K562 (cell line): ENCODE measurements at regions not wholly inside any gene's neighbourhood (a gene's known extent, or its start where the extent isn't known, plus 50 kb on each side); places are given as distances from the start of the nearest gene placed in this dataset.

ENCODE experiments used
- ATAC-seq: fragments of 200-7000 bp; cut with Tn5 transposase; 3 replicates; pipeline ENCODE4 v1.9.1; 2020; ENCODE audit warnings: moderate library complexity
- BruUV-seq: library from RNA; stranded (reverse); fragments of 400-500 nt; replicated peaks from 2 replicates; lab custom pipeline; 2021; lab: Mats Ljungman, UMichigan
- CTCF ChIA-PET: fragments of 300-600 bp; formaldehyde crosslinking; extraction: SDS; loops from one replicate; lab custom pipeline; 2021; ENCODE audit warnings: low intra/inter-chr PET ratio; lab: Yijun Ruan, JAX
- POLR2A ChIA-PET: fragments of 300-600, 350-650 bp; sonication (Branson Sonifier 250); formaldehyde crosslinking; extraction: SDS; loops from one replicate; lab custom pipeline; 2021; ENCODE audit warnings: antibody characterized with exemption, inconsistent platforms; lab: Yijun Ruan, JAX
- DNase-seq, 4 experiments: peaks; one replicate each; pipeline versions ENCODE4 v3.0.0 to v3.0.0-alpha.2; 2011 to 2018; ENCODE audit warnings: low spot score in 3 of 4, mixed read lengths in 3 of 4; ENCODE audit errors: extremely low read depth in 1 of 4
- FAIRE-seq: peaks from 2 replicates; lab custom pipeline; 2011; peaks lifted over from hg19 to GRCh38; lab: Jason Lieb, UNC
- H2AFZ ChIP-seq: 2 replicates; pipeline ENCODE4 v1.6.0; 2011; ENCODE audit warnings: low read depth, low read length, control low read depth, inconsistent platforms
- H3K27ac ChIP-seq: fragments of 200-600 bp; 3 replicates; pipeline ENCODE4 v1.8.0; 2011; ENCODE audit warnings: low read depth, mild to moderate bottlenecking, control low read depth, inconsistent platforms, low read length, moderate library complexity, mixed read lengths; ENCODE audit errors: extremely low read depth
- H3K27me3 ChIP-seq, 2 experiments: fragments of 300-600 bp in 1 of 2; 2 replicates in 1 of 2; 3 replicates in 1 of 2; pipeline versions ENCODE4 v1.6.0 to v1.8.0; 2011; ENCODE audit warnings: inconsistent platforms in 2 of 2, low read length in 2 of 2, mild to moderate bottlenecking in 1 of 2, mixed read lengths in 1 of 2, moderate library complexity in 1 of 2; ENCODE audit not compliant: control insufficient read depth in 2 of 2, insufficient read depth in 2 of 2
- H3K36me3 ChIP-seq: fragments of 300-600 bp; 3 replicates; pipeline ENCODE4 v1.8.0; 2011; ENCODE audit warnings: mild to moderate bottlenecking, low read length, inconsistent platforms; ENCODE audit not compliant: control insufficient read depth, insufficient read depth
- H3K4me1 ChIP-seq, 2 experiments: fragments of 200-600 bp in 1 of 2; replicated peaks in 1 of 2; 2 replicates in 1 of 2; 3 replicates in 1 of 2; pipeline versions ENCODE4 v1.5.1 to v1.8.0; 2011; ENCODE audit warnings: inconsistent platforms in 2 of 2, low read length in 2 of 2, mild to moderate bottlenecking in 1 of 2, mixed read lengths in 1 of 2, moderate library complexity in 1 of 2; ENCODE audit not compliant: control insufficient read depth in 2 of 2, insufficient read depth in 2 of 2
- H3K4me2 ChIP-seq: 2 replicates; pipeline ENCODE4 v1.6.1; 2011; ENCODE audit warnings: low read length, control low read depth, inconsistent platforms, mixed read lengths; ENCODE audit not compliant: insufficient read depth
- H3K4me3 ChIP-seq: fragments of 200-600 bp; sonication (generic), shearing (Covaris generic); 2 replicates; pipeline ENCODE4 v1.5.1; 2016; ENCODE audit warnings: control low read depth, inconsistent platforms
- H3K79me2 ChIP-seq: fragments of 200-600 bp; 3 replicates; pipeline ENCODE4 v1.8.0; 2011; ENCODE audit warnings: low read length, inconsistent platforms; ENCODE audit not compliant: control insufficient read depth, insufficient read depth
- H3K9ac ChIP-seq, 2 experiments: 2 replicates each; pipeline versions ENCODE4 v1.6.0 to v1.6.1; 2011; ENCODE audit warnings: low read depth in 2 of 2, low read length in 2 of 2, control low read depth in 1 of 2, inconsistent platforms in 1 of 2, mild to moderate bottlenecking in 1 of 2, mixed read lengths in 1 of 2; ENCODE audit not compliant: insufficient read depth in 1 of 2
- H3K9me1 ChIP-seq: one replicate; pipeline ENCODE4 v1.6.0; 2011; ENCODE audit warnings: inconsistent platforms, mild to moderate bottlenecking, low read length, moderate library complexity; ENCODE audit not compliant: control insufficient read depth, insufficient read depth
- H3K9me3 ChIP-seq: replicated peaks from 2 replicates; pipeline ENCODE4 v1.5.1; 2011; ENCODE audit warnings: low read depth, low read length, inconsistent platforms; ENCODE audit not compliant: control insufficient read depth, insufficient read depth
- H4K20me1 ChIP-seq: replicated peaks from 2 replicates; pipeline ENCODE4 v1.6.1; 2011; ENCODE audit warnings: low read length, inconsistent platforms, mixed read lengths; ENCODE audit not compliant: control insufficient read depth, insufficient read depth
- ARID1B ChIP-seq: fragments of 450-650 bp; IDR thresholded peaks from 2 replicates; pipeline ENCODE4 v1.6.1; 2016; ENCODE audit warnings: antibody characterized with exemption, mild to moderate bottlenecking, inconsistent platforms
- CEBPG ChIP-seq, 3 experiments: fragments of 200-800 bp in 1 of 3; sonication (Bioruptor generic) in 1 of 3; sonication (generic) in 1 of 3; formaldehyde crosslinking in 1 of 3; IDR thresholded peaks in 2 of 3; conservative IDR thresholded peaks in 1 of 3; 2 replicates each; pipeline versions ENCODE4 v1.6.1 to v1.8.0; 2016 to 2022; ENCODE audit warnings: missing compliant biosample characterization in 2 of 3, missing genetic modification characterization in 2 of 3, mild to moderate bottlenecking in 1 of 3, missing genetic modification reagents in 1 of 3
- ETV1 ChIP-seq: fragments of 450-650 bp; conservative IDR thresholded peaks from 2 replicates; pipeline ENCODE4 v1.6.1; 2016; ENCODE audit warnings: missing genetic modification characterization, control low read depth, low read depth, missing compliant biosample characterization
- NFE2 ChIP-seq: IDR thresholded peaks from 2 replicates; pipeline ENCODE4 v1.6.1; 2014; ENCODE audit warnings: antibody characterized with exemption, low read depth
- NFE2L1 ChIP-seq: fragments of 450-650 bp; IDR thresholded peaks from 2 replicates; pipeline ENCODE4 v1.6.1; 2016; ENCODE audit warnings: missing genetic modification characterization, low read depth, mild to moderate bottlenecking, missing compliant biosample characterization, moderate library complexity, borderline replicate concordance
- PCBP1 ChIP-seq: fragments of 200-400 bp; formaldehyde crosslinking; IDR thresholded peaks from 2 replicates; pipeline ENCODE4 v1.6.1; 2018; ENCODE audit warnings: mild to moderate bottlenecking, low read depth, low read length; ENCODE audit not compliant: poor library complexity, severe bottlenecking
- PHB2 ChIP-seq: fragments of 450-650 bp; IDR thresholded peaks from 2 replicates; pipeline ENCODE4 v1.6.1; 2017; ENCODE audit warnings: low read depth
- PREB ChIP-seq: sonication (generic); formaldehyde crosslinking; IDR thresholded peaks from 2 replicates; pipeline ENCODE4 v1.8.1; 2023; ENCODE audit warnings: mild to moderate bottlenecking, missing genetic modification reagents
- PTRF ChIP-seq: fragments of 450-650 bp; IDR thresholded peaks from 2 replicates; pipeline ENCODE4 v1.6.1; 2016; ENCODE audit warnings: mild to moderate bottlenecking, missing genetic modification characterization, missing compliant biosample characterization
- RB1 ChIP-seq: fragments of 450-650 bp; IDR thresholded peaks from 2 replicates; pipeline ENCODE4 v1.6.1; 2017; ENCODE audit warnings: low read depth, mild to moderate bottlenecking
- SOX6 ChIP-seq: fragments of 450-650 bp; IDR thresholded peaks from 2 replicates; pipeline ENCODE4 v1.6.1; 2014; ENCODE audit warnings: mild to moderate bottlenecking
- TCF7 ChIP-seq: sonication (generic); IDR thresholded peaks from 2 replicates; pipeline ENCODE4 v1.6.1; 2016; ENCODE audit warnings: antibody characterized with exemption, borderline replicate concordance
- THAP7 ChIP-seq: fragments of 250-450 bp; sonication (Bioruptor Pico); IDR thresholded peaks from 2 replicates; pipeline ENCODE4 v1.5.0; 2021
- U2AF2 ChIP-seq: fragments of 200-400 bp; formaldehyde crosslinking; optimal IDR thresholded peaks from 2 replicates; pipeline ENCODE3; 2017; ENCODE audit warnings: low read depth, mild to moderate bottlenecking, low read length
- ZBTB5 ChIP-seq: fragments of 450-650 bp; IDR thresholded peaks from 2 replicates; pipeline ENCODE4 v1.6.1; 2017; ENCODE audit warnings: antibody characterized with exemption
- ZNF584 ChIP-seq: fragments of 200-800 bp; sonication (Bioruptor generic); IDR thresholded peaks from 2 replicates; pipeline ENCODE4 v1.6.1; 2016; ENCODE audit warnings: low read depth, mild to moderate bottlenecking, missing genetic modification characterization, missing compliant biosample characterization
- WGBS: fragments of 100-300 bp; shearing (Covaris generic); methylation state at CpG from one replicate; pipeline ENCODE4 v1.1.6; 2016; ENCODE audit warnings: low coverage, mixed read lengths; ENCODE audit not compliant: insufficient coverage; ENCODE audit errors: missing lambda C conversion rate; 5-methylcytosine and 5-hydroxymethylcytosine counted together
- in situ Hi-C: fragments of 300-500 bp; cut with MboI; formaldehyde crosslinking; loops from 4 replicates; pipeline ENCODE4 v1.15.0; 2018; ENCODE audit warnings: inconsistent platforms, mixed read lengths
- intact Hi-C: fragments of 100-400 bp; cut with micrococcal nuclease; formaldehyde crosslinking; loops from 2 replicates; pipeline ENCODE4 v1.14.2; 2022
- TF ChIP-seq, protein P1 (sequence below): fragments of 450-650 bp; IDR thresholded peaks from 2 replicates; pipeline ENCODE4 v1.6.1; 2014; ENCODE audit warnings: low read depth, mild to moderate bottlenecking, moderate library complexity, borderline replicate concordance

- in situ Hi-C loops, result no loop called here
These were observed 157.4 kb downstream of the TNFSF18 start for GRCh38 chr1:172893146-172893841.

More at GRCh38 chr1:172893146-172893841, 157.4 kb downstream of the TNFSF18 start:
- no peaks in the 10 kb centered on the region for H3K27me3 ChIP-seq
- intact Hi-C loops, result no loop called here
- no peak overlapping the region for H3K4me2 ChIP-seq
- FAIRE-seq, result no peak
- H3K27ac ChIP-seq, result no peak overlapping the region
- TF ChIP-seq ARID1B (no peak), ETV1 (no peak), ZBTB5 (no peak), PTRF (tag) (no peak), U2AF2 (no peak), ZNF584 (CRISPR knock-in tag) (no peak), PREB (CRISPR knock-in tag) (no peak), RB1 (no peak), NFE2 (no peak), THAP7 (CRISPR knock-in tag) (no peak), PCBP1 (no peak), TCF7 (no peak), CEBPG (CRISPR knock-in tag; IDR thresholded peaks at IDR 0.05) (no peak), CEBPG (tag; conservative IDR thresholded peaks at IDR 0.05 in 1 of 2, IDR thresholded peaks at IDR 0.05 in 1 of 2) (no peak), SOX6 (no peak), NFE2L1 (no peak), PHB2 (no peak)
- TF ChIP-seq, protein P1, sequence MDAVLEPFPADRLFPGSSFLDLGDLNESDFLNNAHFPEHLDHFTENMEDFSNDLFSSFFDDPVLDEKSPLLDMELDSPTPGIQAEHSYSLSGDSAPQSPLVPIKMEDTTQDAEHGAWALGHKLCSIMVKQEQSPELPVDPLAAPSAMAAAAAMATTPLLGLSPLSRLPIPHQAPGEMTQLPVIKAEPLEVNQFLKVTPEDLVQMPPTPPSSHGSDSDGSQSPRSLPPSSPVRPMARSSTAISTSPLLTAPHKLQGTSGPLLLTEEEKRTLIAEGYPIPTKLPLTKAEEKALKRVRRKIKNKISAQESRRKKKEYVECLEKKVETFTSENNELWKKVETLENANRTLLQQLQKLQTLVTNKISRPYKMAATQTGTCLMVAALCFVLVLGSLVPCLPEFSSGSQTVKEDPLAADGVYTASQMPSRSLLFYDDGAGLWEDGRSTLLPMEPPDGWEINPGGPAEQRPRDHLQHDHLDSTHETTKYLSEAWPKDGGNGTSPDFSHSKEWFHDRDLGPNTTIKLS, result no peak
- TF ChIP-seq, all 486 proteins: peak for 0
- BruUV-seq, result no TSS peak
- H3K9ac ChIP-seq, result no peak overlapping the region
- ChIA-PET CTCF (no interaction called here), POLR2A (interaction anchor here (0.5 to 1.2 kb wide), 3 partner anchors 9 to 697 kb away, joined by 3 to 7 read pairs (median 3); no protein-coding TSS in a partner anchor)
- no peaks in the 10 kb centered on the region for H3K9me1 ChIP-seq
- WGBS, result 0% methylated on average over 1 of the region's 1 CpG
- H2AFZ ChIP-seq, result no peak overlapping the region
- H3K36me3 ChIP-seq, result no peaks in the 10 kb centered on the region
- peaks cover 0 to 7% of the 10 kb centered on the region in 2 experiments; a peak in 1 of 5 replicates for H3K4me1 ChIP-seq
- DNase-seq (no peak), ATAC-seq (no peak)
- no peak overlapping the region for H3K4me3 ChIP-seq
- H3K9me3 ChIP-seq, result no peaks in the 10 kb centered on the region
- H3K79me2 ChIP-seq, result no peaks in the 10 kb centered on the region
- H4K20me1 ChIP-seq, result no peaks in the 10 kb centered on the region
